AG08396 (cell line): ENCODE measurements at regions not wholly inside any gene's neighbourhood (a gene's known extent, or its start where the extent isn't known, plus 50 kb on each side); places are given as distances from the start of the nearest gene placed in this dataset.
A peak's percentile ranks its signal among the peaks of the same experiment; 100 is the strongest.
"Not testable (repeated sequence)": the region's sequence is repeated elsewhere in the genome, so short reads cannot be mapped to it uniquely, and the experiment has no call there.

Source experiments
- DNase-seq: peaks from one replicate; pipeline ENCODE4 v3.0.0; 2012; ENCODE audit warnings: low spot score, mixed read lengths

- no peak for DNase-seq
These were observed 50.5 kb upstream of the OTOS start for GRCh38 chr2:240191001-240191400.

GRCh38 chr2:240192661-240193060 is 52.2 kb upstream of the OTOS start:
- no peak for DNase-seq

GRCh38 chr2:240194341-240194762 is 53.9 kb upstream of the OTOS start:
- not testable (repeated sequence) for DNase-seq

GRCh38 chr2:240195316-240195861 is 54.9 kb upstream of the OTOS start:
- no peak for DNase-seq

- DNase-seq, result no peak
These were observed 56.4 kb upstream of the OTOS start for GRCh38 chr2:240196716-240197461.

GRCh38 chr2:240197462-240198139 is 57.1 kb upstream of the OTOS start:
- no peak for DNase-seq

- no peak for DNase-seq
These were observed 57.8 kb upstream of the OTOS start for GRCh38 chr2:240198226-240198625.

GRCh38 chr2:240199133-240199870 is 58.8 kb upstream of the OTOS start:
- no peak for DNase-seq

GRCh38 chr2:240200230-240201051 is 60.0 kb upstream of the OTOS start:
- DNase-seq, result no peak

GRCh38 chr2:240201866-240202265 is 61.4 kb upstream of the OTOS start:
- no peak for DNase-seq

- no peak for DNase-seq
These were observed 62.1 kb upstream of the OTOS start for GRCh38 chr2:240202586-240202985.

GRCh38 chr2:240203031-240203787 is 62.8 kb upstream of the OTOS start:
- no peak for DNase-seq

- no peak for DNase-seq
These were observed 63.4 kb upstream of the OTOS start for GRCh38 chr2:240203788-240204270.

- no peak for DNase-seq
These were observed 64.2 kb upstream of the OTOS start for GRCh38 chr2:240204431-240205276.

- DNase-seq, result peak; percentile 79
These were observed 64.9 kb upstream of the OTOS start for GRCh38 chr2:240205348-240205747.

- no peak for DNase-seq
These were observed 65.3 kb upstream of the OTOS start for GRCh38 chr2:240205772-240206171.

GRCh38 chr2:240206630-240207029 is 66.2 kb upstream of the OTOS start:
- no peak for DNase-seq

- DNase-seq, result no peak
These were observed 67.2 kb upstream of the OTOS start for GRCh38 chr2:240207661-240208060.

- no peak for DNase-seq
These were observed 67.6 kb upstream of the OTOS start for GRCh38 chr2:240208096-240208495.
